GM19043 (cell line): ENCODE measurements at regions not wholly inside any gene's neighbourhood (a gene's known extent, or its start where the extent isn't known, plus 50 kb on each side); places are given as distances from the start of the nearest gene placed in this dataset.
"Not testable (repeated sequence)": the region's sequence is repeated elsewhere in the genome, so short reads cannot be mapped to it uniquely, and the experiment has no call there.

Experiments
- ATAC-seq: cut with Tn5 transposase; IDR thresholded peaks from one replicate; pipeline ENCODE4 v1.9.1; 2021; ENCODE audit warnings: low read depth; ENCODE audit not compliant: unreplicated experiment

DNA sequence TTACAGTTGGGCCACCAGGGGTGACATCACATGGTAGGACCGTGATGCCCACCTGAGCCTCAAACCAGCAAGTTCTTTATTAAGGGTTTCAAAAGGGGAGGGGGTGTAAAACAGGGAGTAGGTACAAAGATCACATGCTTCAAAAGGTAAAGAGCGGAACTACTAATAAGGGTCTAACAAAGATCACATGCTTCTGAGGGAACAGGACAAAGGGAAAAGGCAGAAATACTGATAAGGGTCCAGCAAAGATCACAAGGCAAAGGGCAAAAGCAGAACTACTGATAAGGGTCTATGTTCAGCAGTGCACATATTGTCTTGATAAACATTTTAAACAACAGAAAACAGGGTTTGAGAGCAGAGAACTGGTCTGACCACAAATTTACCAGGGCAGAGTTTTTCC, 246.8 kb upstream of the ARHGEF26 start:
- not testable (repeated sequence) for ATAC-seq

DNA sequence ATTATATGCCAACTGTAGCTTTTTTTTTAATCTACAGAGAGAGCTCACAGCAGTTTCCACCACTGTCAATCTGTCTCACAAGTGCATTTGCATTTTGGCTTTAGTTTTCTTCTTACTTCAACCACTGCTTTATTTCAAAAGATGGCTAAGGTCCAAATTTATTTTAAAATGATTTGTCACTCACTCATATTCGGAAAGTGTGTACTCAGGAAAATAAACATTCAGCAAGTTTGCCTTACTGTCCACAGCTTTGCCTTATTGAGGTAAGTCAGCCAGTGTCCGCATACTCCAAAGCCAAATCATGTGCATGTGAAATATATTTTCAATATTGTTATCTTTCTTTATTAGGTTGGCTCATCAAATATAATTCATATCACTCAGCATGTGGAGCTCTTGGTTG, 240.7 kb upstream of the ARHGEF26 start:
- no peak for ATAC-seq

DNA sequence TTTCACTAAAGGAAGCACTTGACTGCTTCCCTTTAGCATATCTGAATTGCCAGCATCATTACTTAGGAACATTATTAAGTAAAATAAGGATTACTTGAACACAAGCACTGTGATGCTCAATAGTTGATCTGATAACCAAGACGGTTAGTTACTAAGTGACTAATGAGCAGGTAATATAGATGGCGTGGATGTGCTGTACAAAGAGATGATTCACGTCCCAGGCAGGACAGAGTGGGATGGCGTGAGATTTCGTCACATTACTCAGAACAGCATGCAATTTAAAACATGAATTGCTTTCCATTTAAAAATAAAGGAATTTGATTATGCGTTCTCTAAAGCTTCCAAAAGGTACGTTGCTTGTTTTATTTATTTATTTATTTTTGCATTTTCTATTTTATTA, 240.0 kb upstream of the ARHGEF26 start:
- no peak for ATAC-seq

DNA sequence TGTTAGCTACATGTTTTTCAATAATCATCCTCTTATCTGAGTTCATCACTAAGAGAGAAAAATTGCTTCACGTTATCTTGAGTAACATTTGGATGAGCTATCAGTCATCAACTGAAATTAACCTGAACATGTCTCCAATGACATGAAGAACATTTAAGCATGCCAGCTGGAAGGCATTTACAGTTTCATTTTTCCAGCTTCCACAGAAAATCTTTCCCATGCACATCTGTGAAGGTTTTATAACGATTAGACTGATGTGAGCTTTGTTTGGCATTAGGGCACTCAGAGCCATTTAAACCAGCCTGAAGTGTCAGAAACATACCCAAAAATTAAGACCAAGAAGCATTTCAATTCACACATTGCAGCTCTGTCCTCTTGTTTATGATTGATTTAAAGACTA, 235.8 kb upstream of the ARHGEF26 start:
- ATAC-seq: no peak

DNA sequence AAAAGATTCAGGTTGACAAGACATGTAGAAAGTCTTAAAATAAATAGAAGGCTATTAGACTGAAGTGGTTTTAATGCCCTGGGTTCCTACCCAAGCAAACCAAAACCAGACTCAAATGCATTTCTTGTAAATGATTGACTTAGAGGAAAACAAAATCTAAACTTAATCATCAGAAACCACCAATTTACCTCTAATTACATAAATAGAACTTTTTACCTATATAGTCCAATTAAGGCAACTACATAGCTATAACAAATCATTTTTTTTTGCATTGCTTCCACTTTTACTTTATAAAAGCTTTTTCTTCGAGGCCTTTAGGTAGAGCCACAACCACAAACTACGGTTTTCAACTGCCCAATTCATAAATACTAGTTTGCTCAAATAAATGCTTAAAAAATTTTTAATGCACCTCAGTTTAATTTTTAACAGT, 231.3 kb upstream of the ARHGEF26 start:
- peak; percentile 62 for ATAC-seq

DNA sequence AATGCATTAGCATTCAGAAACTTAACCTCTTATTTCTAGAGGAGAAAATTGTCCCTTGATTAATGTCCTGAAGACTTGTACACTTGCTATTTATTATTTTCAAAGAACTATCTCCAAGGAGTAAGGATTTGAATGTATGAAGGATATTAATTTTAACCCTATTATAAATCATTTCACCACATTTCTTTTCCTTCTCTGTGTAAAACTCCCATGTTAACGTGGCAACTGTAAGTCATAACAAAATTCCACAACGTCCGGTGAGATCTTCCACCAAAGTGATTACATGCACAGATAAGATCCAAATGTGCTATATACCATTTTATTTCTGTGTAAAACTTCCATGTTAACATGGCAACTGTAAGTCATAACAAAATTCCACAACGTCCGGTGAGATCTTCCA, 229.1 kb upstream of the ARHGEF26 start:
- ATAC-seq: no peak

DNA sequence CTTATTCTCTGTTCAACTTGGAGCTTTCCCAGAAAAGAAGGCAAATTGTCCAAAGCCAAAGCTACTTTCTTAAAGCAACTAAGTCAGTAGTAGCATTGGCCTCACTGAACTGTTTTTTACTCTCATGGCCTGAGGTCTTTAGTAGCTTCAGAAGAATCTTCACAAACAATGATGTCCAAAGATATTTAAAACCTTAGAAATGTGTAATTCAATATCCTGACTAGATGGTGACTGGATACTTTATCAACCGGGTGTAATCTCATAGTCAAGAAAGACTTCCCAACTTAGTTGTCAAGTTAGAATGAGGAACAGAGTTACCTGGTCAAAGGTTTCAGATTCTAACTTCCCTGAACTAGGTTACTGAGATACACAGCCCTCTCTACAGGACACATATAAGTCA, 226.3 kb upstream of the ARHGEF26 start:
- ATAC-seq: no peak

DNA sequence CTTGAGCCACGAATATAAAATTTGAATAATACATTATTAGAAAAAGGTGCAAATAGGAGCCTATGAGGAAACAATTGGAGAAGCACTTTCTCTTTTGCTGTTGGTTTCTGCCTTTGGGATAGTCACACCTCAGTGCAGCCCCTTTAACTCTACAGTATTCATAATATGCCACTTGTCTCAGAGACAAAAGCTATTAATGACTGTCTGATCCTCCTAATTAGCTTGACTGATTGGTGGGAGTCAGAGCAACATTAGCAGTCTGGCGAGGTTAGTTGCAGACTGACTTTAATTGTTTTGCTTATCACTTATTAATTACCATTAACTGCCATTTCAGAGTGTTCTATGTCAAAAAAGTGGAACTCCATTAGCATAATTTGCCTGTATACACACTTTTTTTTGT, 225.0 kb upstream of the ARHGEF26 start:
- no peak for ATAC-seq

DNA sequence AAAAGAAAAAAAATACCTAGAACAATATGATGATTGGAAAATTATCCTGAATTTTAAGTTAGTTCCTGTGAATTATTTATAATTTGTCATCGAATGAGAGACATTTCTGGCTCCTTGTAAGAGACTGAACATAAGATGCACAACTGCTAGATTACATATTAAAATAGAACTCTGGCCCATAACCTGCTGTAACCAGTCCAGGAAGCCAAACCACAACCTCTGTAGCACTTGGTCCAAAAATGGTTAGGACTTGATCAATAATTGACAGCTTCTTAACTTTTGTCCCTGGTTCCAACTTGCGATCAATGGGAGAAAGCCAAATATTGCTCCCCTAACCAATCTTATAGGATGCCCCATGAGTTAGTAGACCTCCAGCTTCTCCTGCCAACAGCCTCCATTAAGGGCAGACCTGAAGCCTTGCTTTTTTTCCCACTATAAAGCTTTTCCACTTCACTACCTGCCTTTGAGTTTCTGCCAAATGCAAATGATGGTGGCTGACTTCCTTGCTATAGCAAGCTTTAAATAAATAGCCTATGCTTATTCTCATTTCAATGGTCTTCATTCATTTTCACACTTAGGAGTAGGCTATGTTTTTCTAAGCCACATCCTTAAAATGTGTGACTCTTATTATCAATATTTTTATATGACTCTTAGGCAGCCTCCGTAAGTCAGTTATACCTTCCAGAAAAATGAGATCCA, 224.0 kb upstream of the ARHGEF26 start:
- peak; percentile 81 for ATAC-seq

DNA sequence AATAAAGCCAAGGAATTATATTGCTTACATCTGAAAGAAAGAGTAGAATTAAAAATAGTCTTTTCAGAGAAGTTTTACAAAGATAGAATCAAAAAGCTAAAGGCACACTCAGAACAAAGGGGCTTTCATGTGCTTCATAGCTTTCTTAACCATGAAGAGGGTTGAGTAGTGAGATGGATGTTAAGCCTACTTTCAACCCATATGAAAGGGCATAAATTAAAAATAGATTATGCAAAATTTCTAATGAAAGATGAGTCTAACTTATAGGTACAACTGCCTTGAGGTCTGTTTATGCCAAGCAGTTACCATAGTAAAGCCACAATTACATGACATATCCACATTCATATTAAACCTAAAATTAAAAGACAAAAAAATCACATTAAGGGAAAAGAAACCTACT, 223.3 kb upstream of the ARHGEF26 start:
- ATAC-seq: peak; percentile 71

DNA sequence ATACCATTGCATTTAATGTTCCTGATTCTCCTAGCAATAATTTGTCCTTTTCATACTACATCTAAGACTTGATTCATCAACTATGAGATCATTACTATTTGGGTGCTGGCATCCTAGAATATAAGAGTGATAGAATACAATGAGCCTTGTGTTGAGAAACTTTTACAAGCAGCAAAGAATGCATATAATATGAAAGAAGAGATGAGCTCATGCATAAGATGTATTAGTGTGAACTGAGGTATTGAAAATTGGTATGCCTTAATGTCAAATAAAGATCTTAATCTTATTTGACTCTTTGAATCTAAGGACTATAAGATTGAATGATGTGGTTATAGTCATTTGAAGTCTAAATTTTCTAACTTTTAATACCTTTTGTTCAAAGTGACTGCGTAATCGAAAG, 220.0 kb upstream of the ARHGEF26 start:
- no peak for ATAC-seq

DNA sequence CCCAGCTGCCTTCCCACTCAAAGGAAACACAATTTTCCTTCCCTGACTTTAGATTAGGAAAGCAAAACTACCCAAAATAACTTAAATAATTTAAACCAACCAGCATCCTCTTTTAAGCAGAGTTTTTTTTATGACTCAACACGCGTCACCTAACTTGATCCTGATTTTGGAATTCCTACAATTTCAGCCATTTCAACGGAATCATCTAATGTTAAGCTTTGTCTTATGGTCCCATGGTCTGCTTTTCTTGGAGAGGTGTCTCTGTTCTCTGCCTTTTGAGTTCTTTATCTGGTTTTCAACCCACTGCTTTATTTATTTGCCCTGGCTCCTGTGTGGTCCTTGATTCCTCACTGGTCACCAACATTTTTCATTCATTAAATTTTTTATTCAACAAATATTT, 219.2 kb upstream of the ARHGEF26 start:
- no peak for ATAC-seq

DNA sequence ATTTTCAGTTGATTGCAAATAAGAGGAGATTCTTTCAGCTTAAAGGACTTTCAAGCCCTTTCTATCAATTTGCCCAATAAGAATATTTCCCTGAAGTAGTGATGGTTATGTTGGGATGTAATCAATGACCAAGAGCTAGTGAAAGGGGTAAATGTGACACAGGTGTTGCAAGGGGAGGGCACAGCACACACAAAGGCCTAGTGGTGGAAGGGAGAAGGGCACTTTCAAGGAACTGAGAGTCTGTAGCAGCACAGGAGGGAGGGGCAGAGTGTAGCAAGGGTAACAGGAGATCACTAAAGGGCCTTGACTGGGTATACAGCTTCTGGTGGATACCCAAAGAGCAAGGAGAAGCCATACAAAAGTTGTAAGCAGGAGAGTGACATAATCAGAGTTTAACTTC, 217.8 kb upstream of the ARHGEF26 start:
- peak; percentile 71 for ATAC-seq

DNA sequence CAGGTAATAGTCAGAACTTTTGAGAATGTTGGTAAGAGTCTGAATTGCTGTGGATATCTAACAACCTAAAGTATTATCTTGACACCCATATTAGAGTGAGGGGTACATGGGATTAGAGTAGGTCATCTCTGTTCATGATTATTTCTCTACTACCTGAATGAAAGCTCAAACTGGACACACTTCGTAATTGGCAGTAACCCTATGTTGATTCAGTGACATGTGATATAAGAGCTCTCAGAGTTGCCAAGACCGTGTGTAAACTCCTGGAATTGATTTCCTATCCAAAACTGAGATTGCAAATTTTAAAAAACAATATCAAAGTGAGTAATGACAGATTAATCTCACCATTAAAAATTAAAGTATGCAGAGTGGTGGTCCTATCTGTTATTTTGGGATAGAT, 214.8 kb upstream of the ARHGEF26 start:
- no peak for ATAC-seq

DNA sequence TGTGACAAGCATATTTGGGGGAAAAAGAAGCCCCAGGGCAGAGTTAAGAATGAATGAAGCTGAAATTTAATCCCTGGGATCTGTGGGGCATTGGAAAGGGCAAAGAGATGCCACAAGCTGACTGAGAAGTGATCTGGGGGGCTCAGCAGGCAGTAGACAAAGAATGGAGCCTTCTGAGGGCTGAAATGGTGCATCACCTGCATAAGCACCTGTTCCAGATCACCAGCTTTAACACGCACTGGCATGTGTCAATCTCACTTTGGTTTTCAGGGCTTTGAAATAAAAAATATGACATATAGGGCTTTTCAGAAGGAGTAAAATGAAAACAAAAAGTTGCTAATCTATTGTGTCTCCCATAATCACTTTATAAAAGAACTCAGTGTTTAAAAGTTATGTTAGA, 210.8 kb upstream of the ARHGEF26 start:
- no peak for ATAC-seq

DNA sequence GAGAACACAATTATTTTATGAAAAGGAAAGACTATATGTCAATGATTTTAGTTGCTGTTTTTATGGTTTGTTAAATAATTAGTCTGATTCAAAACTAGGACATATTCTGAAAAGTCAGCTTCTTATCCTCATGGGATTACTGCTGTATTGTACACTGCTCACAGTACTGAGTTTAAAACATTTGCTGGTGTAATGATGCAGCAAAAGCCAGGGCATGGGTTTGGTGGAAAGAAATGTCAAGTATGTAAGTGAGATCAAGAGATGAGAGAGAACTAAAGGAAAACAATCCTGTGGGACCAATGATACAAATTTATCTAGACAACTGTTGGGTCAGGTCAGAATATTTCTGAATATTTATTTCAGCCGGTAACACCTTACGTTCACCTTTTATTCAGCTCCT, 210.1 kb upstream of the ARHGEF26 start:
- no peak for ATAC-seq

DNA sequence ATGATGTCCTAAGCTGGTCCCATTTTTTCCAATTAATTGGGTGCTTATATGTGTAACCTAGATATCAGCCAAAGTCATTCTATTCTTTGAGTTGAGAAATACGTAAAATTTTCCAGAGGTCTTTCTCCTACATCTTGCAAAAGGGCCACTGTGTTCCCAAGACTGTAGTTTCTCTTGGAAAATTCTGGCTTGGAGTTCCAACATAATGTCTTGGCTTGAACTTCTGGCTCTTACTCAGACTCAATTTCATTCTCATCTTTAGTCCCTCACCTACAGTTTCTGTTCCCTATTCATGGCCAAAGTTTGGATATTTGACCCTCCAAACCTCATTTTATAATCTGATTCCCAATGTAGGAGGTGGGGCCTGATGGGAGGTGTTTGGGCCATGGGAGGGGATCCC, 201.4 kb upstream of the ARHGEF26 start:
- ATAC-seq: no peak

DNA sequence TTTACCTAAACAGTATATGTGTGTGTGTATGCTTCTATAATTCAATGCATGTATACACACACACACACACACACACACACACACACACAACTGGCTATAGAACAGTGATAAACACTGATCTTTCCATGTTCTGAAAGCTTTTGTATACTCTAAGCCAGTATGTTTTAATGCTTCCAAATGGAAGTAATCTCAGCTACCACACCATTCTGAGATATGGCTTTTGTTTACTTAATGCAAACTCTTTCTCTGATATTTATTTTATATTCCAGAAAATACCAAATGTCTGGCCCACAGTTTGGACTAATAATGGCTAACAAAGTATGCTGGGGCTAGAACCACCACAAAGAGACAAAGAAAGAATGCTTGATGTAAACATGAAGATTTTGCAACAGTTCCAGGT, 199.4 kb upstream of the ARHGEF26 start:
- ATAC-seq: no peak

DNA sequence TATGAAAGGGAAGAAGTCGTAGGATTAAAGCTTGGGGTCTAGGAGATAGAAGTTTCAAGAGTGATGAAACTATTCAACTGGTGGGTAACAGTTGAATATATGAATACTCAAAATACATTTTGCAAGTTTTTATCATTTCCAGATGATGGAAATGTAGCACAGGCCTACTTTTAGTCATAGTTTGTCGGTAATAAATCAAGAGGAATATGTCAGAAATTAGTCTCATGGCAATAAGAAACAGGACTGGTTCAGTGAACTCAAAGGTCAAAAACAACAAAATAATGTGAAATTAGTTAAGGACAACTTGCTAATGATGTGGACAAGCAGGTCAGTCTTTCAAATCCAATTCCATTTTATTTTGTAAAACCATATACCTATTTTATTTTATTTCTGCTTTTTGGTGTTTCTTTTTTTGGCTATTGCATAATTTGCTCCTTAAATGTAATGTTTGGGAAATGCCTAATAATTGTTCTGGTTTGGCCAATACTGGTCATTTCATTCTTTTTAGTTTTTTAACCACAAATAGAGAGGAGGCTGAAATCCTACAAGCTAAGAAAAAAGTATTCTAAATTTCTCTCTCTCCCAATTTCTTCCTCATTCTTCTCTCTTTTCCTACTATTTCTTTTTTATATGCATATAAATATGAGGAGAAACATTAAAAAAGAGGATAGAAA, 195.2 kb upstream of the ARHGEF26 start:
- ATAC-seq: no peak

DNA sequence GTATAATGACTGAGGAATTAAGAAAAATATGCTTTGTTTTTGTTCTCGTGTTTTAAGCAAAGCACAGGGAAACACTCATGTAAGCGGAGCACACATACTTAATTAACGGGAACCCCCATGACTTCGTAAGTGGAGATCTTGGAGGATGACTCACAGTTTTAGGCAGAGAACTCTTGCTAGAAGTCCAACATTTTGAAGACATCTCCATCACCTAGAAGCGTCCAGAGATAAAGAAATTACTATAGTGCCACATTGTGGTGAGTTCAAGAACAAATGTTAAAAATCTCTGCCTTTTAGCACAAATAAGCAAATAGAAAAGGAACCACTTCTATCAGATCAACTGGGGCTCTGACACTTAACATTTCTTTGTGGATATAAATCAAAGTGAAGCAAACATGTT, 194.1 kb upstream of the ARHGEF26 start:
- ATAC-seq: peak; percentile 78

DNA sequence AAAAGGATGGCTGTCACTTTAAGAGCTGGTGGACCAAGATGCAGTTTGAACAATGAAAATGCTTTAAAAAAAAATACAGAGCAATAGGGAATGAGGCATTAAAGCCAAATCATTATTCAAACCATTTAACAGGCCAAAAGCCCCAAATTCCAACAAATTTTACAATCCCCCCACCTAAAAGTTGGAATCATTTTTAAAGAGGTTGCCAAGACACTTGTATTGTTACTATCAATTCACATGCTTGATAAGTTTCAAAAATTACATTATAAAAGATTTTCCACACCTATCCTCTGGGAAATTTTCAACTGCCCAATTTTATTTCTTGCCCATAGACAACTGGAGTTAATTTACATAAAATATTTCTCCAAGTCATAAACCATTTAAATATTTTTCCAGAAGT, 192.3 kb upstream of the ARHGEF26 start:
- no peak for ATAC-seq

DNA sequence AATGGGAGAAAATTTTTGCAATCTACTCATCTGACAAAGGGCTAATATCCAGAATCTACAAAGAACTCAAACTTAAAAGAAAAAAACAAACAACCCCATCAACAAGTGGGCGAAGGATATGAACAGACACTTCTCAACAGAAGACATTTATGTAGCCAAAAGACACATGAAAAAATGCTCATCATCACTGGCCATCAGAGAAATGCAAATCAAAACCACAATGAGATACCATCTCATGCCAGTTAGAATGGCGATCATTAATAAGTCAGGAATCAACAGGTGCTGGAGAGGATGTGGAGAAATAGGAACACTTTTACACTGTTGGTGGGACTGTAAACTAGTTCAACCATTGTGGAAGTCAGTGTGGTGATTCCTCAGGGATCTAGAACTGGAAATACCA, 187.7 kb upstream of the ARHGEF26 start:
- not testable (repeated sequence) for ATAC-seq
